Fibroblast of skin of abdomen (primary cell): ENCODE measurements at regions not wholly inside any gene's neighbourhood (a gene's known extent, or its start where the extent isn't known, plus 50 kb on each side); places are given as distances from the start of the nearest gene placed in this dataset.
A peak's percentile ranks its signal among the peaks of the same experiment; 100 is the strongest.
"Not testable (repeated sequence)": the region's sequence is repeated elsewhere in the genome, so short reads cannot be mapped to it uniquely, and the experiment has no call there.

ENCODE experiments used
- DNase-seq: peaks from one replicate; pipeline ENCODE4 v3.0.0-alpha.2; 2013

DNA sequence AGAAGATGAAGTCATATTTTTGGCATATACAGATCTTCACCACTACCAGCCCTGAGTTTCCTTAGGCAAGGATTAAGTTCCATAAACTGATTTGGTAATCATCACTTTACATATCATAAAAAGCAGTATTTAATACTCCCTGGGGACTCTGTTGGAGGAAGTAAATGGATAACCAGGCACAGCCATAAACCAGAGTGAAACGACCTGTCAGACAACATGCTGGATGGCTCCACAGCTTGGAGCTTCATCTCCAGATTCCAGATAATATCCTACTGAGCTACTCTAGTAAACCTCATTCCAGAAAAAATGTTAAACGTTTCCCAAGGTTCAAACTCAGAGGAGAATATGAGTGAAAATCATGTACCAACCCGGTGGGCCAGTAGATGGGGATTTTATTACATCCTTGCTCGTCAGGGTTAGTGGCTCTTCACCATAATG, 109.2 kb downstream of the BASP1 start:
- DNase-seq: no peak

GRCh38 chr5:17327048-17327625, 109.7 kb downstream of the BASP1 start:
- DNase-seq: no peak

DNA sequence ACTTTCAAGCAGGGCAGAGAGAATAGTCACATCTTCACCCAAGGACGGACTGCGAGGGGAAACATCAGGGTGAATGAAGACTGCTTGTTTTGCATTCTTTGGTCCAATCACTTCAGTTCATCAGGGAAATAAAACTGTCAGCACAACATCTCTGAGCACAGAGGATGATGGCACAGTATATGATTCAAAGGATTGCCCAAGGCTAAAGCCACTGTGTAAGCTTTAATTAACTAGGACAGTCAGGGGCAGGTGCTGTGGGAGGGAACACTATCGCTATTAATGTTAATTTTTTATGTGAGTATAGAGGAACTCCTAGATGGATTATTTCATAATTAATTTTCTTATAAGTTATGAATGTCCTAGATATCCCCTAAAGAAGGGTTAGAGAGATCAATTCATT, 112.1 kb downstream of the BASP1 start:
- no peak for DNase-seq

DNA sequence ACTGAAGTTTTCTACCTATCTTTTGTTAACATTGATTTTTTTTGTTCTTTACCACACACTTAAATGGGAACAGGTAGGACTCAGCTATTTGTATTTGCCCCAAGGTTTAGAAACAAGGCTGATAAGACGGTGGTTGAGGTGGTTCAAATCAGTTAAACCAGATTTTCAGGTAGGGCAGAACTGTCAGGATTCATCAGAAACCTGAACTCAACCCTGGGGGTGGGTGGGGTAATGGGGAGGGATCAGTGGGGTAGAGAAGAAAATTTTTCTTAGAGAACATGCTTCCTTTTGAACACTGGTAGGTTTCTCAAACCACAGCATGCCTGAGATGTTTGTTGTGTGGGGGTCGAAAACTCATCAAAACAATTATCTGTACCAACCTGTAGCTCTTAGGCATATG, 113.0 kb downstream of the BASP1 start:
- DNase-seq: no peak

- no peak for DNase-seq
Measured at GRCh38 chr5:17331651-17332050, 114.2 kb downstream of the BASP1 start.

GRCh38 chr5:17333755-17334154, 116.3 kb downstream of the BASP1 start:
- no peak for DNase-seq

DNA sequence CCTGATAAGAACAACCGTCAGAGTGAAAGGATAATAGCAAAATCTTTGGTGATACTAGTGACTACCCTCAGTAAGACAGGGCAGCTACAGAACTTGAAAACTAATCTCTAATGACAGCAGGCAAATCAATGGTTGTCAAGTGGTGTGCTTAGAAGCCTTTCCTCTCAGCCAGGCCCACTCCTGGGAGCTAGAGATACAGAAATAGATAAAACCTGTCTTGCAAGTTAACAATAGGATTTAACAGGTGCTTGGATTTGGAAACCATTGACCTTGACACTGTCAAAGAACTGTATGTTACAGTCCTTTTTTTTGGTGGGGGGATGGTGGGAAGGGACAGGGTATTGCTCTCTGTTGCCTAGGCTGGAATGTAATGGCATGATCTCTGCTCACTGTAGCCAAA, 118.6 kb downstream of the BASP1 start:
- DNase-seq: no peak

- not testable (repeated sequence) for DNase-seq
Measured at GRCh38 chr5:17336723-17337122, 119.3 kb downstream of the BASP1 start.

- no peak for DNase-seq
Measured at GRCh38 chr5:17339841-17340240, 122.4 kb downstream of the BASP1 start.

DNA sequence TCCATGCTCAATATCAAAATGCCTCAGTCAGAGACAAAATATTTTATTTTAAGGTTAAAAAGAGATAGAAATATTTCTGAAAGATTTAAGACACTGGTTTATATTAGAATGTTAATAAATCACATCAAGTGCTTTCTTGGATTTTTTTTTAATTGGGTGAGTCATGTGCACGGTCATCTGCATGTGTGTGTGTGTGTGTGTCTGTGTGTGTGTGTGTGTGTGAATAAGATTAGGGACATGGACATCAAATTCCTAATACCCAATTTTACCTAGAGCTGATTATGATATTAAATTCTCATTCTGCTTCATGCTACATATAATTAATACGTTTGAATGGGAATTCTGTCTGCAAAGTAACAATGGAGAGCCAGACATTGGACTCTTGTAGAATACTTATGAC, 122.9 kb downstream of the BASP1 start:
- DNase-seq: peak; percentile 52

DNA sequence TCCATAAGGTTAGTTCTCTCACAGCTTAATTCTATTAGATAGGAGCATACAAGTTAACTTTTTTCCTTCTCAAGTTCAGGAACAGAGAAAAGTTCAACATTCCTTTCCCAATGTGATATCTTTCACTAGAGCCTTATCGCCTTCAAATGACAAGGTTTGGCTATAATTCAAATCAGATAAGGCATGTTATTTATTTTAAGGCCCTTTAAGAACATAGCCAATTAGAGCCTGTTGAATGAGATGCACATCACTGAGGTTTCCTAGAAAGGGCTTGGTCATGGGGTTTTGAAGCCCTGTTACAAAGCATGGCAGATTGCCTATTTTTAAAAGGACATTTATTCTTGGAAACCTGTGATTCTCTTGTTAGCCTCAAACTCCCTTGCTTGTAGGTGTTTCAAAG, 123.4 kb downstream of the BASP1 start:
- peak; percentile 18 for DNase-seq

GRCh38 chr5:17343675-17344074, 126.2 kb downstream of the BASP1 start:
- DNase-seq: peak; percentile 76

DNA sequence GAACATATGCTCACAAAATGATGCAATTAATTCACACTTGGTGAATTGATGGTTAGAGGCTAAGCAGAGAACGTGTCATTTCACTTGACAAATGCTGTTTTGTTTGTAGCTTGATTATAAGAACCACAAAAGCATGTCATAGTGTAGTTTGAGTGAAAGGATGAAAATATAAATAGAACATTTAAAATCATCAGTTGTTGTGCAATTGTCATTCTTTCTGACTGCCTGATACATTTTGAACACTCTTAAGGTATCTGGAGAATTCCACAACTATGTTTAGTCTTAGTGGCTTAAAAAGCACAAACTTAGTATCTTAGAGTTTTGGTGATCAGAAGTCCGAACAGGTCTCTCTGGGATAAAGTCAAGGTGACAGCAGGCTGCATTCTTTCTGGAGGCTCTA, 129.4 kb downstream of the BASP1 start:
- DNase-seq: peak; percentile 36

GRCh38 chr5:17352223-17352622, 134.8 kb downstream of the BASP1 start:
- no peak for DNase-seq

- DNase-seq: no peak
Measured at GRCh38 chr5:17354265-17354664, 136.8 kb downstream of the BASP1 start.

DNA sequence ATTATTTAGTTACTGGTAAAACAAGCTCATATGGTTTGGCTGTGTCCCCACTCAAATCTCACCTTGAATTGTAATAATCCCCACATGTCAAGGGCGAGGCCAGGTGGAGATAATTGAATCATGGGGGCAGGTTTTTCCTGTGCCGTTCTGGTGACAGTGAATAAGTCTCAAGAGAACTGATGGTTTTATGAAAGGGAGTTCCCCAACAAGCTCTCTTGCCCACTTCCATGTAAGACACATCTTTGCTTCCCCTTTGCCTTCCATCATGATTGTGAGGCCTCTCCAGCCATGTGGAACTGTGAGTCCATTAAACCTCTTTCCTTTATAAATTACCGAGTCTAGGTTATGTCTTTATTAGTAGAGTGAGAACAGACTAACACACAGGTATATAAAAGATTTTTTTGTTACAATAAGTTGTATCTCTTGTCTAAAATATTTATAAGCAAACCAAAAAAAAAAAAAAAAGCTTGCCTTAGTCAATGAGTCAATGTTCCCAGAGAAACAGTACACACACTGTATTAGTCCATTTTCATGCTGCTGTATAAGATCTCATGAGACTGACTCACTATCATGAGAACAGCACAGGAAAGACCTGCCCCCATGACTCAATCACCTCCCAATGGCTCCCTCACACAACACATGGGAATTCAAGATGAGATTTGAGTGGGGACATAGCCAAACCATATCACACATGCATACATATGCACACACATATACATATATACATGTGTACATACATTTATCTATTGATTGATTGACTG, 138.3 kb downstream of the BASP1 start:
- peak; percentile 54 for DNase-seq

DNA sequence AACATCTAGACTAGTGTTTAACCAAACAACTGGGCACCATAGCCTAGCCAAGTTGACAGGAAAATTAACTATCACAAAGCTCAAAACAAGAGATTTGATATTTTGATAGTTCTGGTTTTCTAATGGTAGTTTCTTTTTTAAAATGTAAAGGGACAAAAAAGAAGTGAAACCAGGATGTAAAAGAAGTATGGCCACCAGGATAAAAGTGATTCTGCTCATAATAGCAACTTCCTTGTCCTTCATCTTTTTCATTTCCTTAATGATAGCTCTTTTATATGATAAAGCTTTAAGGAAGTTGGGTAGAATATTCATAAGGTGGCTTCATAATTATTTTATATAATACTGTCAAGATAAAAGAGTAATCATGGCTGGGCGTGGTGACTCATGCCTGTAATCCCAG, 139.1 kb downstream of the BASP1 start:
- DNase-seq: no peak

DNA sequence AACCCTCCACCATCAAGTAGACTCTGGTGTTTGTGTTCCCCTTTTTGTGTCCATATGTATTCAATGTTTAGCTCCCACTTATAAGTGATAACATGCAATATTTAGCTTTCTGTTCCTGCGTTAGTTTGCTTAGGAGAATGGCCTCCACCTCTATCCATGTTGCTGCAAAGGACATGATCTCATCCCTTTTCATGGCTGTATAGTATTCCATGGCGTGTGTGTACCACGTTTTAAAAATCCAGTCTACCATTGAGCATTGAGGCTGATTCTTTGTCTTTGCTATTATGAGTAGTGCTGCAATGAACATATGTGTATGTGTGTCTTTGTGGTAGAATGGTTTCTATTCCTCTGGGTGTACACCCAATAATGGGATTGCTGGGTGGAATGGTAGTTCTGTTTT, 140.1 kb downstream of the BASP1 start:
- no peak for DNase-seq

DNA sequence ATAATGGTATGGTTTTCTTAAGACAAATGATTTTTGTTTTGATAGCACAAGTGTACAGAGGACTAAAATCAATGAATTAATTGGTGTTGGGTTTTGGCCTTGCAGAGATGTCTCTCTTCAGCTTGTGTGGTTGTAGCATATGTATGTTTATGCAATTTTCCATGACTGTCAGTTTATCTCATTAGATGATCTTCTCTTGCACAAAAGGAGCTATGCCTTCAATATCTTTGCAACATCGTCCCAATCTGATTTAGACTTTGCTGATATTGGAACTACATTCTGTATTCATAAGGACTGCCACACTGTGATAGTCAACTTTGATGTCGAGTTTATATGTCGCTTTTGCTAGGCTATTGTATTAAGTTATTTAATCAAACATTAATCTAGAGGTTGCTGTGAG, 140.0 kb upstream of the TAF11L2 start:
- DNase-seq: no peak

GRCh38 chr5:17359451-17360011, 138.5 kb upstream of the TAF11L2 start:
- peak; percentile 91 for DNase-seq

DNA sequence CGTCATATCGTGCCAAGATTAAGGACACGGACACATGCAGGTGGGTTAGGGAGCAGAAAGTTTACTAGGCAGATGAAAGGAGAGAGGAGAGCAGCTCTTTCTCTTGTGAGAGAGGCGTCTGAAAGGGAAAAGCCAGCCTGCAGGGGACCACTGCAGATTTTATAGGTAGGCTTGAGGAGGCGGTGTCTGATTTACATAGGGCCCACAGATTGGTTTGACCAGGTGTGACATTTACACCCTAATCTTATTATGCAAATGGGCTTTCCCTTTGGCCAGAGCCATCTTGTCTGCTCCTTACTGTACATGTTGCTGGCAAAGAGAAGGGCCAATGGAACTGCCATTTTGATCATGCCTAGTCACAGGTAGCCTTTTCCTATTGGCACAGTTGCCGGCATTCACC, 137.2 kb upstream of the TAF11L2 start:
- DNase-seq: no peak

DNA sequence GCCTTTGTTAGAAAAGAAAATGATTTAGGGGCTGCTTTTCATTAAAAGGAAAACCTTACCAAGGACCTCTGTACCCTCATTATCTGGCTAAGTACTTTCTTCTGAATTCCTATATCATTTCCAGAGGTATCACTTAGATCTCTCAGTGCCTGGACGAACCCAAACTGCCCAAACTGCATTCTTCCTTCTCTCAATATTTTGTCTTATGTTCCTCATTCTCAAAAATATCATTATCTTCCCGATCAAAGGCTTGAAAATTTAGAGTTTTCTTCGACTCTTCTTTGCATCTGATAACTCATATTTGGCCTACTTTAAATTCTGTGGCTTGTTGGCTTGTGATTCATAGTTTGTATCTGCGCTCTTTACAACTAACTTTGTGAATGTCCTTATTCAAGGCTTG, 136.7 kb upstream of the TAF11L2 start:
- no peak for DNase-seq

DNA sequence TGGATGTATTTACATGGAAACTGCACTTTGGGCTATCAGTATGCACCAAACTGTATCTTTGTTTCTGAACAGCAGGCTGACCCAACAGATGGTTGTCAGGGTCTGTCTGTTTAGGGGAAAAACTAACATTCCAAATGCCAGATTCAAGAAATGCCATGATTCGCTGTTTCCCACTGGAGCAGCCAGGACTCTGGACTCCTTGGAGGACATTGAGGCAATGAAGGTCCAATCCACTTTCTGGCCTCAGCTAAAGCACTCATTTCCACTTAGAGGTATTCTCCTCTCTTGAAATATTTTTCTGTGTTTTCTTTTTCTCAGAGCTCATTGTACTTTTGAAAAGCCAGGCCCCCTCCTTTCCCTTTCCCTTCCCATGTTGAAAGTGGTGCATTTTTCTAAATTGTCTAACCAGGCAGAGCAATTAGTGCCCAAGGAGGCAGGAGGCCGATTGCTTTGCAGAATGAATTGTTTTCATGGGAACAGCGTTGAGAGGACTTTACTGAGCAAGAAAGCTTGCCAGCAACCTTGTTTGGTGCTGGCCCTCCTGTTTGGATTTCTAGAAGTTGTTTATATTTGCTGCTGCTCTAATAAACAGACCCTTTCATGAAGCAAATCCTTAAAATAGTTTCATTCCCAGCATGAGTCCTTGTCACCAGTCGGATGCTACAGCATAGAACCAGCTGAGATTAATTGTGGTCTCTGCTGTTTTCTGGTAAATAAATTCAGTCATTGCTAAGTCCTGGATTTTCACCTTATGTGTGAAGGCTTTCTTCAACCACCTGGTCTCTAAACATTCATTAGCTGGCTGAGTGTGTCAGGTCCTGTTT, 132.8 kb upstream of the TAF11L2 start:
- no peak for DNase-seq

- no peak for DNase-seq
Measured at GRCh38 chr5:17365811-17366138, 132.3 kb upstream of the TAF11L2 start.
